ENCODE measurements at regions not wholly inside any gene's neighbourhood (a gene's known extent, or its start where the extent isn't known, plus 50 kb on each side); places are given as distances from the start of the nearest gene placed in this dataset.

DNA sequence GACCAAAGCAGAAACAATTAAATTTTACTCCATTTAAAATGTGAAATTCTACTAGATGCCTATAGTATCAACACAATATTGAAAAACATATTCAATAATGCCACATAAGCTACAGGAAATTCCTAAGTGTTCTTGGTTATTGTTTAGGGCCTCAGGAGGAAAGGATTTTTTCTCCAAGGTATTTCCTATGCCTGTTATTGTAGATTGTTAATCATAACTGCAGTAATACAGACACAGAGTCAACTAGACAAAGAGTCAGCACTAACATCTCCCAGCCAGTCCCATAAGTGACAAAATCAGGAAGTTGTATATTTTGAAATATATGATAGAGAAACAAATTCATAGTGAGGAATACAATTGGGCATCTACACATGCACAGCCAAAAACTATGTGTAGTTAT lies 782.7 kb upstream of the KIF2B start:
- Histone ChIP-seq H3K9me3 (ENCODE audit: severe bottlenecking) (peaks cover 3% of the 10 kb centered on the region), H3K27ac (ENCODE audit: poor library complexity, severe bottlenecking) (no peak overlapping the region), H3K36me3 (ENCODE audit: low read depth) (no peaks in the 10 kb centered on the region), H3K4me1 (ENCODE audit: insufficient read depth, poor library complexity, severe bottlenecking) (no peaks in the 10 kb centered on the region), H3K27me3 (ENCODE audit: insufficient read depth, poor library complexity, severe bottlenecking) (no peaks in the 10 kb centered on the region), H3K4me3 (ENCODE audit: severe bottlenecking) (no peak overlapping the region)
- ATAC-seq (ENCODE audit: low read depth) (no peak), DNase-seq (ENCODE audit: low spot score) (no peak)
- TF ChIP-seq, protein P1, sequence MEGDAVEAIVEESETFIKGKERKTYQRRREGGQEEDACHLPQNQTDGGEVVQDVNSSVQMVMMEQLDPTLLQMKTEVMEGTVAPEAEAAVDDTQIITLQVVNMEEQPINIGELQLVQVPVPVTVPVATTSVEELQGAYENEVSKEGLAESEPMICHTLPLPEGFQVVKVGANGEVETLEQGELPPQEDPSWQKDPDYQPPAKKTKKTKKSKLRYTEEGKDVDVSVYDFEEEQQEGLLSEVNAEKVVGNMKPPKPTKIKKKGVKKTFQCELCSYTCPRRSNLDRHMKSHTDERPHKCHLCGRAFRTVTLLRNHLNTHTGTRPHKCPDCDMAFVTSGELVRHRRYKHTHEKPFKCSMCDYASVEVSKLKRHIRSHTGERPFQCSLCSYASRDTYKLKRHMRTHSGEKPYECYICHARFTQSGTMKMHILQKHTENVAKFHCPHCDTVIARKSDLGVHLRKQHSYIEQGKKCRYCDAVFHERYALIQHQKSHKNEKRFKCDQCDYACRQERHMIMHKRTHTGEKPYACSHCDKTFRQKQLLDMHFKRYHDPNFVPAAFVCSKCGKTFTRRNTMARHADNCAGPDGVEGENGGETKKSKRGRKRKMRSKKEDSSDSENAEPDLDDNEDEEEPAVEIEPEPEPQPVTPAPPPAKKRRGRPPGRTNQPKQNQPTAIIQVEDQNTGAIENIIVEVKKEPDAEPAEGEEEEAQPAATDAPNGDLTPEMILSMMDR (IDR thresholded peaks at IDR 0.05; ENCODE audit: poor library complexity, severe bottlenecking): no peak

DNA sequence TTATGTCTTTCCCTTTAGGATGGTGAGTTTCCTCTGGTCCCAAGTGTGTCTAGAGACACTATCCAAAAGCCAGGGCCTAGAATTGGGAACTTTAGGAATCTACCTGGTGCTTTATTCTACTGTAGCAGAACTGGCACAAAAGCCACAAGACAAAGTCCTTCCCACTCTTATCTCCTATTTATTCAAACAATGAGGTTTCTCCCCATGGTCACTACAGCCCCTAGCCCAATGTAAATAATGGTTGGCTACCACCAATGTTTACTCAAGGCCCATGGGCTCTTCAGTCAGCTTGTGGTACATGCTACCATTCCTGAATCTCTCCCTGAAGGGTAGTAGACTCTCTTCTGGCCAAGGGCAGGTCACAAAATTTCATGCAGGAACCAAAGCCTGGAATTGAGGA lies 789.4 kb upstream of the KIF2B start:
- no peaks in the 10 kb centered on the region for H3K36me3 ChIP-seq (ENCODE audit: low read depth)
- H3K4me3 ChIP-seq (ENCODE audit: severe bottlenecking): no peak overlapping the region
- DNase-seq (ENCODE audit: low spot score) (no peak), ATAC-seq (ENCODE audit: low read depth) (no peak)
- no peaks in the 10 kb centered on the region for H3K4me1 ChIP-seq (ENCODE audit: insufficient read depth, poor library complexity, severe bottlenecking)
- no peak overlapping the region for H3K27ac ChIP-seq (ENCODE audit: poor library complexity, severe bottlenecking)
- TF ChIP-seq, protein P1 (IDR thresholded peaks at IDR 0.05; ENCODE audit: poor library complexity, severe bottlenecking): no peak
- no peaks in the 10 kb centered on the region for H3K9me3 ChIP-seq (ENCODE audit: severe bottlenecking)
- H3K27me3 ChIP-seq (ENCODE audit: insufficient read depth, poor library complexity, severe bottlenecking): no peaks in the 10 kb centered on the region

DNA sequence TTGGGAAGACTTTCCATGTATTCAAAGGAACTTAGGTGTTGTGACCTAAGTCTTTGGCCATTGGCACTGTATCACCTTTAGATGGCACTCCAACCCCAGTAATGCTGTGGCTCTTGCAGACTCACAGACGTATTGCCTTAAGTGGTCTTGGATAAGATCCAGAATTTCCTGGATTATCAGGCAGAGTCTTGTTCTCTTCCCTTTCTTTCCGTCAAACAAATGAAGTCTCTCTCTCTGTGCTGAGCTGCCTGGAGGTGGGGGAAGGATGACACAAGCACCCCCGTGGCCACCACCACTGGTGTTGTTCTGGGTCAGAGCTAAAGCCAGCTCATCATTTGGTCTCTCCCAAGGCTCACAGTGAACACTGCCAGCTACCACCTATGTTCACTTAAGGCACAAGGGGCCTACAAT lies 789.9 kb upstream of the KIF2B start:
- peak; percentile 67 for ATAC-seq (ENCODE audit: low read depth)

DNA sequence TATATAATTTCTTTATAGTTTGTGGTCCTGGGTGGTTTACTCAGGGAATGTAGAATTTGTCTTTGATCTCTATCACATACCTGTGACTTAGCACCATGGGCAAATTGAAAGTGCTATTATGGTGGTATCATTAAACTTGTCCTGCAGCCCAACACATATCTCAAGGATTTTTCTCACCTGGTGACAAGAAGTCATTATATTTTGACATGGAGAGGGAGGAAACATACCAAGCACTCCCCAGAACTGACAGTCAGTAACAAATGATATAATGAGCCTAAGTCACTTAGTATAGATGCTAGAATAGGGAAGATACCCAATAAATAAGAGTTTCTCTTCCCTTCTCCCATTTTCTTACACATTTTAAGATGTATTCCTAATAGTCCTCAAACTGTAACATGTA lies 805.5 kb upstream of the KIF2B start:
- H3K4me3 ChIP-seq (ENCODE audit: severe bottlenecking): no peak overlapping the region
- no peaks in the 10 kb centered on the region for H3K36me3 ChIP-seq (ENCODE audit: low read depth)
- no peaks in the 10 kb centered on the region for H3K27me3 ChIP-seq (ENCODE audit: insufficient read depth, poor library complexity, severe bottlenecking)
- no peak for DNase-seq (ENCODE audit: low spot score)
- H3K4me1 ChIP-seq (ENCODE audit: insufficient read depth, poor library complexity, severe bottlenecking): no peaks in the 10 kb centered on the region
- TF ChIP-seq, protein P1 (IDR thresholded peaks at IDR 0.05; ENCODE audit: poor library complexity, severe bottlenecking): no peak
- H3K9me3 ChIP-seq (ENCODE audit: severe bottlenecking): no peaks in the 10 kb centered on the region
- ATAC-seq (ENCODE audit: low read depth): no peak
- no peak overlapping the region for H3K27ac ChIP-seq (ENCODE audit: poor library complexity, severe bottlenecking)

More for the DNA sequence above, 789.9 kb upstream of the KIF2B start:
- Histone ChIP-seq H3K27ac (ENCODE audit: poor library complexity, severe bottlenecking) (no peak overlapping the region), H3K4me1 (ENCODE audit: insufficient read depth, poor library complexity, severe bottlenecking) (no peaks in the 10 kb centered on the region), H3K27me3 (ENCODE audit: insufficient read depth, poor library complexity, severe bottlenecking) (no peaks in the 10 kb centered on the region), H3K4me3 (ENCODE audit: severe bottlenecking) (no peak overlapping the region), H3K36me3 (ENCODE audit: low read depth) (no peaks in the 10 kb centered on the region), H3K9me3 (ENCODE audit: severe bottlenecking) (no peaks in the 10 kb centered on the region)
- TF ChIP-seq, protein P1 (IDR thresholded peaks at IDR 0.05; ENCODE audit: poor library complexity, severe bottlenecking): peak; percentile 77
- no peak for DNase-seq (ENCODE audit: low spot score)

DNA sequence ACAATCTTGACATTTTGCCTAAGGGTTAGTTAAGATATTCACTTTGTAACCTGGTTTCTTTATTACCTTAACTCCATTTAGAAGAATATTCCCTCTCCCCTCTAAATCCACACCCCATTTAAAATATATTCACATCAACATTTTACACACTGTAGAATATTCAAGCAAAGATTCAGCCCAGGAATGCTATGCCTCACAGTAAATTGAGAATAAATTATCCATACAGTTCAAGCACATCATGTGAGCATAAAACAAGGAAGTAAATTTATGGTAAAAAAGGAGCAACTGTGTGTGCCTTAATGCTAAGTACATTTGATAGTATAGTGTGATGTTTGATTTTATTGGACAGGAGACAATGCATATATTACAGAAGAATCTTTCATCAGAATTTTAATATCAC lies 806.6 kb upstream of the KIF2B start:
- TF ChIP-seq, protein P1 (IDR thresholded peaks at IDR 0.05; ENCODE audit: poor library complexity, severe bottlenecking): no peak
- no peaks in the 10 kb centered on the region for H3K4me1 ChIP-seq (ENCODE audit: insufficient read depth, poor library complexity, severe bottlenecking)

More for the DNA sequence above, 806.6 kb upstream of the KIF2B start:
- no peak for DNase-seq (ENCODE audit: low spot score)
- no peak overlapping the region for H3K27ac ChIP-seq (ENCODE audit: poor library complexity, severe bottlenecking)
- H3K4me3 ChIP-seq (ENCODE audit: severe bottlenecking): no peak overlapping the region
- H3K27me3 ChIP-seq (ENCODE audit: insufficient read depth, poor library complexity, severe bottlenecking): no peaks in the 10 kb centered on the region
- ATAC-seq (ENCODE audit: low read depth): no peak
- H3K36me3 ChIP-seq (ENCODE audit: low read depth): no peaks in the 10 kb centered on the region
- H3K9me3 ChIP-seq (ENCODE audit: severe bottlenecking): no peaks in the 10 kb centered on the region

Measured in RWPE2 (cell line).